Femur (tissue), 1 donor: ENCODE measurements at regions not wholly inside any gene's neighbourhood (a gene's known extent, or its start where the extent isn't known, plus 50 kb on each side); places are given as distances from the start of the nearest gene placed in this dataset.
A peak's percentile ranks its signal among the peaks of the same experiment; 100 is the strongest.
"Not testable (repeated sequence)": the region's sequence is repeated elsewhere in the genome, so short reads cannot be mapped to it uniquely, and the experiment has no call there.

Source experiments
- DNase-seq: peaks from one replicate; pipeline ENCODE4 v3.0.0-alpha.2; 2017

- no peak for DNase-seq
Observed at GRCh38 chrX:8018934-8019333, 91.7 kb upstream of the PNPLA4 start.

- no peak for DNase-seq
Observed at GRCh38 chrX:8010105-8010504, 82.9 kb upstream of the PNPLA4 start.

DNA sequence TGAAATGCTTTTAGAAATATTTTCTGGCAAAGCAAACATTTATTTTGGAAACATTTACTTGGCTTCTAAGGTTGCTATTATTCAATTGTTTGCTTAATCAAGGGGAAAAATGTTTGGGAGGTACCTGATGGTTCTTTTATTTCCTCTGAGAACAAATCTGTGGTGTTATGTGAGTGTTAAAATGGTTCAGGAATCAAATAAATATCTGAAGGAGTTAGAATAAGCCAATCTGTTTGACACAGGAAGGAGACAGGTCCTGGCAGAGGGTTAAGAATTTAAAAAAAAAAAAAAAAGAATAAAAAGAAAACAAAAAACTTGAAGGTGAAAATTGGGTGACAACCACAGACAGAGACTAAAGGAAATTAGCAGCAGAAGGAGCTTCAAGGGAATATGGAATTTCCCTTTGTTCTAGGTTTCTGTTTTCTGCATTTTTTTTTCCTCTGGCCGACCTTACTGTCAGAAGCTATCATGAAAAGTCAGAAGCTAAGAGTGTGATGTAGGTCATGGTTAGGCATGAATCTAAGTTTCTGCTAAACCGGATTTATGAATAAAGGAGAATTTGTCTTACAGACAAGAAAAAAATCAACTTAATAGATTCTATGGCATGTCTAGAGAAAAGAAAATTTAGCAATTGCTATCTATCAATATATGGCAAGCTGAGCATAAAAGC, 78.6 kb upstream of the PNPLA4 start:
- DNase-seq, result no peak

DNA sequence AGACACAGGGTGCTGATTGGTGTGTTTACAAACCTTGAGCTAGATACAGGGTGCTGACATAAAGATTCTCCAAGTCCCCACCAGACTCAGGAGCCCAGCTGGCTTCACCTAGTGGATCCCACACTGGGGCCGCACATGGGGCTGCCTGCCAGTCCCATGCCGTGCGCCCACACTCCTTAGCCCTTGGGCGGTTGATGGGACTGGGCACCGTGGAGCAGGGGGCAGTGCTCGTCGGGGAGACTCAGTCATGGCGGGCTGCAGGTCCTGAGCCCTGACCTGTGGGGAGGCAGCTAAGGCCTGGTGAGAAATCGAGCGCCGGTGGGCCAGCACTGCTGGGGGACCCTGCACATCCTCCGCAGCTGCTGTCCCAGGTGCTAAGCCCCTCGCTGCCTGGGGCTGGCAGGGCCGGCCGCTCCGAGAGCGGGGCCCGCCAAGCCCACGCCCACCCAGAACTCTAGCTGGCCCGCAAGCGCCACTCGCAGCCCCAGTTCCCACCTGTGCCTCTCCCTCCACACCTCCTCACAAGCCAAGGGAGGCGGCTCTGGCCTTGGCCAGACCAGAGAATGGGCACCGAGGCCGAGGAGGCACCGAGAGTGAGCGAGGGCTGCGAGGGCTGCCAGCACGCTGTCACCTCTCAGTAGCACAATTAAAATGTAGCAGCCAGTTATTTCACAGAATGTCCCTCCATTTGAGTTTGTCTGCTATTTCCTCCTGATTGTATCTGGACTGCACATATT, 76.1 kb upstream of the PNPLA4 start:
- DNase-seq, result no peak

DNA sequence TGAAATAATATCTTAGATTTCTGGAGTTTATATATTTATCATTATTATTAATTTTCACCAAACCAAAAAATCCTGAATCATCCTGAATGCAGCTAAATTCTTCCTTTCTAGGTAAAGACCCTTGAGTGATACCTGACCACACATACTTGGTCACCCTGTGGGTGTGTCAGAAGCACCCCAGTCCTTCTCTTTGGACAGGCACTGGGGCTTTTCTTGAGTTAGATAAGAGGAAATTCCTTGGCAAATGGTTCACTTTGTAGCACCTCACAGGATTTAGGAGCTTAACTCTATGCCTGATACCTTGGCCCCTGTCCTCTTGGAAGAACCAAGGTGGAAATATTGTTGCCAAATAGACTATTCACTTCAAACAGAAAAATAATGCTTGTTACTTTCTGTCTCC, 69.6 kb upstream of the PNPLA4 start:
- no peak for DNase-seq

GRCh38 chrX:7996414-7996813, 69.2 kb upstream of the PNPLA4 start:
- peak; percentile 34 for DNase-seq

- no peak for DNase-seq
Observed at GRCh38 chrX:7993873-7994272, 66.7 kb upstream of the PNPLA4 start.

- DNase-seq, result not testable (repeated sequence)
Observed at GRCh38 chrX:7988013-7988759, 61.0 kb upstream of the PNPLA4 start.

DNA sequence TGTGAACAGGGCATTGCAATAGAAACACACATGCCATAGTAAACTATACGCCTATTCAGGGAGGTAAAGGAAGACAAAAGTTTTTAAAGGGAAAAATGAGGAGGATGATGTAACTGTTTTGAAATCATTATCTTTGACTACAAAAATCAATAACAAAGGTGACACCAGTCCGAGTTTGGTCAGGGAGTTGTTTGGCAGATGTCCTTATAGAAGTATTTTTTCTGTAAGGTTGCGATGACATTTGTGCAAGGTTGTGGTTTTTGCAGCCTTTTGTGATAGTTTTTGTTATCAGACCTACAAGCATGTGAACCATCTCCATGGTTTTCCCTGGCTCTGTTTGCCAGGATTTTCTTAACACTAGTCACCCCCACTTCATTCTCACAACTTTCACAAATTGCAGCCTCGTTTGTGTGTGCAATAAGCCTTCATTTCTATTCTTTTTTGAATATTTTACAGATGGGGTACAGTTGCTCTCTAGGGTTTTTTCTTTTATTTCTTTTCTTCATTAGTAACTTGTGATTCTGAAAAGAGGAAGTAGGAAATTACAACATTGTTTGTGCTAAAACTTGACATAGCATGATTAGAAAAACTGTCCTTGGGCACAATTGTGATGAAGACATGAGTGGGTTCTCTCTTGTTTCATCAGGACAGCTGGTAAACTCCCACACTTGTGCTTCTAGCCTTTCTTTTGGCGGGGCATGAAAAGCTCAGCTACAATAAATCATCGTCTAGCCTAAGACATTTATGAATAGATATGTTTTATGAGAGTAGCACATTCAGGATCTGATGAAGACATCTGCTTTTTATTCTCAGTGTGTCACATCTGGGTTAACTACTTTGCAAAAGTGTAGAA, 60.2 kb upstream of the PNPLA4 start:
- DNase-seq, result no peak

DNA sequence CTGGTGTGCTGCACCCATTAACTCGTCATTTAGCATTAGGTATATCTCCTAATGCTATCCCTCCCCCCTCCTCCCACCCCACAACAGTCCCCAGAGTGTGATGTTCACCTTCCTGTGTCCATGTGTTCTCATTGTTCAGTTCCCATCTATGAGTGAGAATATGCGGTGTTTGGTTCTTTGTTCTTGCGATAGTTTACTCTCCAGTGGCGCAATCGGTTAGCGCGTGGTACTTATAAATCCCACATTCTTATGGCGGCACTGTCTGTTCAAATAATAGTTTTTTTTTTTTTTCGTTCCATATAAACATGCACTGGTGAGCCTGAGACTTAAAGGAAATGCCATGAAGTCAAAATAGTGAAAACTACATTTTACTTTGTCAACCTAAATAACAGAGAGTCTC, 59.5 kb upstream of the PNPLA4 start:
- DNase-seq, result not testable (repeated sequence)

GRCh38 chrX:7985568-7985967, 58.4 kb upstream of the PNPLA4 start:
- DNase-seq, result no peak

DNA sequence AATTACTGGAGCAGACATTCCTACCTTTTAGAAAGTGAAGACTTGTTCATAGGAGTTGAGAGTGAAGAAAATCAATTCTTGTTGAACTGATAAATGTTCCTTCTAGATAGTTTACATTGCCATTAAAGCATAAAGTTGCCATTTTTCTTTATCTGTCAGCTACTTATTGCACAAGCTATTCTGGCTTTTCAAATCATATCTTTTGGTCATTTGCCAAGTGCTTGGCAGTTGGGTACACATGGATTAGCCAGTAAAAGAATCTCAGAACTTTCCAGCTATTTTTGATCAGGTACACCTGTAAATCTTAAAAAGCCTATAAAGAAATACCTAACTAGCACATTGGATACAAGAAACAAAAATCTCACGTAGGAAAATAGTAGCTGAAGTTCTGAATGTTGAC, 56.4 kb upstream of the PNPLA4 start:
- no peak for DNase-seq
